ENCODE measurements at regions not wholly inside any gene's neighbourhood (a gene's known extent, or its start where the extent isn't known, plus 50 kb on each side); places are given as distances from the start of the nearest gene placed in this dataset.

- no peak overlapping the region for H3K27ac ChIP-seq
- intact Hi-C loops (cut with DNase I), result no loop called here
- no peak overlapping the region for H3K4me3 ChIP-seq
- H3K27me3 ChIP-seq, result no peaks in the 10 kb centered on the region
- TF ChIP-seq POLR2A (IDR thresholded peaks at IDR 0.05), result no peak
- no peak for TF ChIP-seq POLR2AphosphoS5 (IDR thresholded peaks at IDR 0.05; ENCODE audit: insufficient read depth in 1 of 2, low read depth in 1 of 2)
- no peak for TF ChIP-seq CTCF (IDR thresholded peaks at IDR 0.05)
- no peak for DNase-seq (ENCODE audit: extremely low spot score in 2 of 2)
- H3K9me3 ChIP-seq, result no peaks in the 10 kb centered on the region
- no peaks in the 10 kb centered on the region for H3K36me3 ChIP-seq
- no peaks in the 10 kb centered on the region for H3K4me1 ChIP-seq
Measured at GRCh38 chr5:61755726-61756222, 423.7 kb downstream of the ZSWIM6 start.

GRCh38 chr5:61758711-61759110 lies 426.7 kb downstream of the ZSWIM6 start:
- intact Hi-C loops (cut with DNase I), result no loop called here

GRCh38 chr5:61765471-61765870 lies 433.4 kb downstream of the ZSWIM6 start:
- intact Hi-C loops (cut with DNase I), result no loop called here
- TF ChIP-seq CTCF (IDR thresholded peaks at IDR 0.05) (no peak), POLR2AphosphoS5 (IDR thresholded peaks at IDR 0.05; ENCODE audit: insufficient read depth in 1 of 2, low read depth in 1 of 2) (no peak), POLR2A (IDR thresholded peaks at IDR 0.05) (no peak)

More at GRCh38 chr5:61758711-61759110, 426.7 kb downstream of the ZSWIM6 start:
- no peaks in the 10 kb centered on the region for H3K36me3 ChIP-seq
- DNase-seq (ENCODE audit: extremely low spot score in 2 of 2), result no peak
- TF ChIP-seq CTCF (IDR thresholded peaks at IDR 0.05) (no peak), POLR2AphosphoS5 (IDR thresholded peaks at IDR 0.05; ENCODE audit: insufficient read depth in 1 of 2, low read depth in 1 of 2) (no peak), POLR2A (IDR thresholded peaks at IDR 0.05) (no peak)
- H3K4me3 ChIP-seq, result no peak overlapping the region
- no peaks in the 10 kb centered on the region for H3K9me3 ChIP-seq
- no peaks in the 10 kb centered on the region for H3K4me1 ChIP-seq
- H3K27ac ChIP-seq, result no peak overlapping the region
- H3K27me3 ChIP-seq, result no peaks in the 10 kb centered on the region

GRCh38 chr5:61766141-61766540 lies 434.1 kb downstream of the ZSWIM6 start:
- intact Hi-C loops (cut with DNase I), result no loop called here

More at GRCh38 chr5:61765471-61765870, 433.4 kb downstream of the ZSWIM6 start:
- no peaks in the 10 kb centered on the region for H3K36me3 ChIP-seq
- H3K9me3 ChIP-seq, result no peaks in the 10 kb centered on the region
- DNase-seq (ENCODE audit: extremely low spot score in 2 of 2), result no peak
- no peaks in the 10 kb centered on the region for H3K27me3 ChIP-seq
- H3K27ac ChIP-seq, result no peak overlapping the region
- no peaks in the 10 kb centered on the region for H3K4me1 ChIP-seq
- no peak overlapping the region for H3K4me3 ChIP-seq

More at GRCh38 chr5:61766141-61766540, 434.1 kb downstream of the ZSWIM6 start:
- no peaks in the 10 kb centered on the region for H3K9me3 ChIP-seq
- no peaks in the 10 kb centered on the region for H3K27me3 ChIP-seq
- TF ChIP-seq POLR2A (IDR thresholded peaks at IDR 0.05) (no peak), POLR2AphosphoS5 (IDR thresholded peaks at IDR 0.05; ENCODE audit: insufficient read depth in 1 of 2, low read depth in 1 of 2) (no peak), CTCF (IDR thresholded peaks at IDR 0.05) (no peak)
- no peak for DNase-seq (ENCODE audit: extremely low spot score in 2 of 2)
- no peak overlapping the region for H3K27ac ChIP-seq
- H3K4me3 ChIP-seq, result no peak overlapping the region
- no peaks in the 10 kb centered on the region for H3K36me3 ChIP-seq
- H3K4me1 ChIP-seq, result no peaks in the 10 kb centered on the region

Measured in vagina (tissue), 2 donors.